ENCODE measurements at regions not wholly inside any gene's neighbourhood (a gene's known extent, or its start where the extent isn't known, plus 50 kb on each side); places are given as distances from the start of the nearest gene placed in this dataset.

- Histone ChIP-seq H3K36me3 (no peaks in the 10 kb centered on the region), H3K27ac (no peak overlapping the region), H3K4me3 (no peak overlapping the region), H3K27me3 (peaks cover 0 to 3% of the 10 kb centered on the region in 2 donors), H3K4me1 (no peaks in the 10 kb centered on the region), H3K9me3 (no peaks in the 10 kb centered on the region)
- TF ChIP-seq CTCF (IDR thresholded peaks at IDR 0.05) (no peak), POLR2A (IDR thresholded peaks at IDR 0.05) (no peak)
- DNase-seq = no peak
- intact Hi-C loops (cut with DNase I; ENCODE audit: low total_unique reads) = no loop called here
Observed at GRCh38 chr17:74005790-74006189, 197.7 kb upstream of the RPL38 start.

- DNase-seq = no peak
- no peak overlapping the region for H3K4me3 ChIP-seq
Observed at GRCh38 chr17:74006371-74006770, 197.1 kb upstream of the RPL38 start.

GRCh38 chr17:74008196-74008595 lies 195.3 kb upstream of the RPL38 start:
- TF ChIP-seq POLR2A (IDR thresholded peaks at IDR 0.05) (no peak), CTCF (IDR thresholded peaks at IDR 0.05) (no peak)
- Histone ChIP-seq H3K36me3 (no peaks in the 10 kb centered on the region), H3K4me3 (no peak overlapping the region), H3K27me3 (no peaks in the 10 kb centered on the region), H3K27ac (no peak overlapping the region), H3K4me1 (no peaks in the 10 kb centered on the region), H3K9me3 (no peaks in the 10 kb centered on the region)
- intact Hi-C loops (cut with DNase I; ENCODE audit: low total_unique reads) = no loop called here
- DNase-seq = no peak

More at GRCh38 chr17:74006371-74006770, 197.1 kb upstream of the RPL38 start:
- H3K36me3 ChIP-seq = no peaks in the 10 kb centered on the region
- H3K4me1 ChIP-seq = no peaks in the 10 kb centered on the region
- peaks cover 0 to 3% of the 10 kb centered on the region in 2 donors for H3K27me3 ChIP-seq
- H3K9me3 ChIP-seq = no peaks in the 10 kb centered on the region
- intact Hi-C loops (cut with DNase I; ENCODE audit: low total_unique reads) = no loop called here
- TF ChIP-seq POLR2A (IDR thresholded peaks at IDR 0.05) = no peak
- TF ChIP-seq CTCF (IDR thresholded peaks at IDR 0.05) = no peak
- H3K27ac ChIP-seq = no peak overlapping the region

- H3K27me3 ChIP-seq = no peaks in the 10 kb centered on the region
- TF ChIP-seq CTCF (IDR thresholded peaks at IDR 0.05) = no peak
- TF ChIP-seq POLR2A (IDR thresholded peaks at IDR 0.05) = no peak
- DNase-seq = no peak
Observed at GRCh38 chr17:74009056-74009625, 194.3 kb upstream of the RPL38 start.

GRCh38 chr17:74010903-74011302 lies 192.6 kb upstream of the RPL38 start:
- intact Hi-C loops (cut with DNase I; ENCODE audit: low total_unique reads) = no loop called here
- Histone ChIP-seq H3K27me3 (no peaks in the 10 kb centered on the region), H3K4me1 (no peaks in the 10 kb centered on the region), H3K27ac (no peak overlapping the region), H3K36me3 (no peaks in the 10 kb centered on the region), H3K4me3 (no peak overlapping the region), H3K9me3 (no peaks in the 10 kb centered on the region)
- TF ChIP-seq CTCF (IDR thresholded peaks at IDR 0.05) (no peak), POLR2A (IDR thresholded peaks at IDR 0.05) (no peak)
- no peak for DNase-seq

More at GRCh38 chr17:74009056-74009625, 194.3 kb upstream of the RPL38 start:
- Histone ChIP-seq H3K9me3 (no peaks in the 10 kb centered on the region), H3K4me3 (no peak overlapping the region), H3K4me1 (no peaks in the 10 kb centered on the region), H3K27ac (no peak overlapping the region), H3K36me3 (no peaks in the 10 kb centered on the region)
- intact Hi-C loops (cut with DNase I; ENCODE audit: low total_unique reads) = no loop called here

Measured in uterus (tissue), 3 donors.